Upper lobe of left lung (tissue), 6 donors: ENCODE measurements at regions not wholly inside any gene's neighbourhood (a gene's known extent, or its start where the extent isn't known, plus 50 kb on each side); places are given as distances from the start of the nearest gene placed in this dataset.

Experiments
- ATAC-seq, 2 donors: fragments of 200-7000 bp; cut with Tn5 transposase; one replicate each; pipeline ENCODE4 v1.9.1; 2022; ENCODE audit warnings: mild to moderate bottlenecking in 2 of 2, moderate library complexity in 2 of 2; ENCODE audit not compliant: low FRiP score in 2 of 2
- DNase-seq, 2 donors: peaks; one replicate each; pipeline ENCODE4 v3.0.0-alpha.2; 2019 to 2020
- H3K27ac ChIP-seq, 4 donors: fragments of 200-600 bp; sonication (generic); one replicate each; pipeline ENCODE4 v1.5.1; 2016 to 2019
- H3K27me3 ChIP-seq, 4 donors: fragments of 200-600 bp; sonication (generic); one replicate each; pipeline ENCODE4 v1.5.1; 2017 to 2019
- H3K36me3 ChIP-seq, 4 donors: fragments of 200-600 bp; sonication (generic); one replicate each; pipeline ENCODE4 v1.5.1; 2016 to 2019
- H3K4me1 ChIP-seq, 4 donors: fragments of 200-600 bp; sonication (generic); one replicate each; pipeline ENCODE4 v1.5.1; 2018 to 2019
- H3K4me3 ChIP-seq, 4 donors: fragments of 200-600 bp; sonication (generic); one replicate each; pipeline ENCODE4 v1.5.1; 2017 to 2019; ENCODE audit warnings: mild to moderate bottlenecking in 2 of 4, moderate library complexity in 1 of 4
- H3K9me3 ChIP-seq, 4 donors: fragments of 200-600 bp; sonication (generic); one replicate each; pipeline ENCODE4 v1.5.1; 2018 to 2019
- CTCF ChIP-seq, 6 experiments: fragments of 450-650 bp in 4 of 6; fragments of 200-600 bp in 2 of 6; sonication (generic) in 2 of 6; IDR thresholded peaks; one replicate each; pipeline ENCODE4 v1.5.1; 2016 to 2019; ENCODE audit warnings: antibody characterized with exemption in 6 of 6
- EP300 ChIP-seq, 4 donors: sonication (generic); formaldehyde crosslinking; IDR thresholded peaks; one replicate each; pipeline ENCODE4 v1.5.1; 2017; ENCODE audit warnings: antibody characterized with exemption in 4 of 4, control low read depth in 2 of 4
- POLR2A ChIP-seq, 4 donors: fragments of 450-650 bp; IDR thresholded peaks; one replicate each; pipeline ENCODE4 v1.5.1; 2016 to 2017; ENCODE audit warnings: antibody characterized with exemption in 4 of 4, mild to moderate bottlenecking in 2 of 4
- POLR2AphosphoS5 ChIP-seq, 2 donors: sonication (generic); formaldehyde crosslinking; IDR thresholded peaks; one replicate each; pipeline ENCODE4 v1.5.1; 2017; ENCODE audit warnings: antibody characterized with exemption in 2 of 2
- WGBS, 2 donors: methylation state at CpG; one replicate each; pipeline ENCODE4 v1.1.5; 2017 to 2018; 5-methylcytosine and 5-hydroxymethylcytosine counted together
- donor health status: DM: no; HTN: no; CAD: no; lungs with moderate emphysema.
- donor health status: DM: no; HTN: yes; CAD: no; lungs with severe emphysema.

DNA sequence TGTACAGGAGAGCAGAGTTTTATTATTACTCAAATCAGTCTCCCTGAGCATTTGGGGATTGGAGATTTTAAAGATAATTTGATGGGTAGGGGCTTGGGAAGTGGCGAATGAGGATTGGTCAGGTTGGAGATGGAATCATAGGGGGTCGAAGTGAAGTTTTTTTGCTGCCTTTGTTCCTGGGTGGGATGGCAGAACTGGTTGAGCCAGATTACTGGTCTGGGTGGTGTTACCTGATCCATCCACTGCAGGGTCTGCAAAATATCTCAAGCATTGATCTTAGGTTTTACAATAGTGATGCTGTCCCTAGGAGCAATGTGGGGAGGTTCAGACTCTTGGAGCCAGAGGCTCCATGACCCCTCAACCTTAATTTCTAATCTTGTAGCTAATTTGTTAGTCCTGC lies 108.8 kb downstream of the BACH1 start:
- 96 to 98% methylated on average over 2 of the region's 2 CpGs for WGBS, 2 donors
- Histone ChIP-seq H3K36me3 (no peaks in the 10 kb centered on the region), H3K4me3 (no peak overlapping the region), H3K27ac (no peak overlapping the region), H3K9me3 (no peaks in the 10 kb centered on the region), H3K27me3 (no peaks in the 10 kb centered on the region), H3K4me1 (no peaks in the 10 kb centered on the region)
- TF ChIP-seq EP300 (IDR thresholded peaks at IDR 0.05) (no peak), POLR2A (IDR thresholded peaks at IDR 0.05) (no peak), POLR2AphosphoS5 (IDR thresholded peaks at IDR 0.05) (no peak), CTCF (IDR thresholded peaks at IDR 0.05) (no peak)
- DNase-seq (no peak), ATAC-seq (no peak)

- Histone ChIP-seq H3K4me3 (no peak overlapping the region), H3K36me3 (no peaks in the 10 kb centered on the region), H3K9me3 (no peaks in the 10 kb centered on the region), H3K27ac (no peak overlapping the region), H3K4me1 (no peaks in the 10 kb centered on the region), H3K27me3 (no peaks in the 10 kb centered on the region)
- WGBS, 2 donors: 79 to 82% methylated on average over 3 of the region's 3 CpGs
- ATAC-seq (no peak), DNase-seq (no peak)
- no peak for TF ChIP-seq CTCF (IDR thresholded peaks at IDR 0.05)
- no peak for TF ChIP-seq POLR2A (IDR thresholded peaks at IDR 0.05)
- TF ChIP-seq EP300 (IDR thresholded peaks at IDR 0.05): no peak
- TF ChIP-seq POLR2AphosphoS5 (IDR thresholded peaks at IDR 0.05): no peak
Observed at GRCh38 chr21:29413683-29414082, 115.0 kb downstream of the BACH1 start.

DNA sequence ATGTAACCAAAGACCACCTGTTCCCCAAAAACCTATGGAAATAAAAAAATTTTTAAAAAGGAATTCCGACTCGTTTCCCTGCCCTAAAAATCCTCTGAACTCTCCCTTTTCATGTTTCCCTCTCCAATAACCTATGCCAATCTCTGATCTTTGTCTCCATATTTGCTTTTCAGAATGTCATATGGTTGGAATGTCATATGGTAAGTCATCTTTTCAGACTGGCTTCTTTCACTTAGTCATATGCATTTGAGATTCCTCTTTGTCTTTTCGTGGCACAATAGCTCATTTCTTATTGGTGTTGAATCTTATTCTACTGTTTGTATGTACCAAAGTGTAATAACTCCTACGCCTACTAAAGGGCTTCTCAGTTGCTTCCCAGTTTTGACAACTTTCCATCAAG lies 117.5 kb downstream of the BACH1 start:
- Histone ChIP-seq H3K27me3 (no peaks in the 10 kb centered on the region), H3K4me3 (no peak overlapping the region), H3K36me3 (no peaks in the 10 kb centered on the region), H3K9me3 (no peaks in the 10 kb centered on the region), H3K27ac (no peak overlapping the region), H3K4me1 (no peaks in the 10 kb centered on the region)
- WGBS, 2 donors: 91 to 94% methylated on average over 4 of the region's 4 CpGs
- TF ChIP-seq EP300 (IDR thresholded peaks at IDR 0.05): no peak
- no peak for TF ChIP-seq CTCF (IDR thresholded peaks at IDR 0.05)
- no peak for TF ChIP-seq POLR2AphosphoS5 (IDR thresholded peaks at IDR 0.05)
- TF ChIP-seq POLR2A (IDR thresholded peaks at IDR 0.05): no peak
- no peak for ATAC-seq
- no peak for DNase-seq

DNA sequence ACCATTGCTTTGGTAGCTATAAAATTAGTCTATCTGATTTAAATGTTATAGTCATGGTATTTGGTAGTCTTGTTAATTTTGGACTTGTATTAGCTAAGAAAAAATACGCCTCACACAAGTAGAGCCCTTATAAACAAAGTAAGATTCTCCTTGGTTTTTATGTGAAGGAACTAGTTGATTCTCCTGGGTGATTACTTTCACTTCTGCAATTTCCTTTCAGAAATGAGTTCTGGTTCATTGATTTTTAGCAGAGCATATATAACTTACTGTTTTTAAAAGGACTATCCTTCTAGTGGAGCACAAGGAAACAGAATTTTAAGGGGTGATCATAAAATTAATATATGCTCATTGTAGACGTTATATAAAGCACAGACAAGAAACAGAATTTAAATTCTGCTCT lies 120.1 kb downstream of the BACH1 start:
- Histone ChIP-seq H3K36me3 (no peaks in the 10 kb centered on the region), H3K9me3 (no peaks in the 10 kb centered on the region), H3K4me1 (no peaks in the 10 kb centered on the region), H3K27me3 (no peaks in the 10 kb centered on the region), H3K4me3 (no peak overlapping the region), H3K27ac (no peak overlapping the region)
- WGBS, 2 donors: 84 to 89% methylated on average over 2 of the region's 2 CpGs
- ATAC-seq: no peak
- TF ChIP-seq POLR2A (IDR thresholded peaks at IDR 0.05): no peak
- TF ChIP-seq EP300 (IDR thresholded peaks at IDR 0.05): no peak
- no peak for TF ChIP-seq CTCF (IDR thresholded peaks at IDR 0.05)
- no peak for TF ChIP-seq POLR2AphosphoS5 (IDR thresholded peaks at IDR 0.05)
- no peak for DNase-seq

GRCh38 chr21:29419422-29419821 lies 120.7 kb downstream of the BACH1 start:
- ATAC-seq: no peak
- 94 to 100% methylated on average over 1 of the region's 1 CpG for WGBS, 2 donors
- Histone ChIP-seq H3K27me3 (no peaks in the 10 kb centered on the region), H3K27ac (no peak overlapping the region), H3K9me3 (no peaks in the 10 kb centered on the region), H3K4me3 (no peak overlapping the region), H3K36me3 (no peaks in the 10 kb centered on the region), H3K4me1 (no peaks in the 10 kb centered on the region)
- no peak for DNase-seq
- TF ChIP-seq EP300 (IDR thresholded peaks at IDR 0.05) (no peak), CTCF (IDR thresholded peaks at IDR 0.05) (no peak), POLR2A (IDR thresholded peaks at IDR 0.05) (no peak), POLR2AphosphoS5 (IDR thresholded peaks at IDR 0.05) (no peak)
